HepG2 (cell line): ENCODE measurements at regions not wholly inside any gene's neighbourhood (a gene's known extent, or its start where the extent isn't known, plus 50 kb on each side); places are given as distances from the start of the nearest gene placed in this dataset.

Experiments
- ATAC-seq: fragments of 200-7000 bp; cut with Tn5 transposase; 3 replicates; pipeline ENCODE4 v1.9.1; 2020; ENCODE audit warnings: mild to moderate bottlenecking, moderate library complexity
- BruUV-seq: library from RNA; stranded (reverse); fragments of 400-500 nt; replicated peaks from 2 replicates; lab custom pipeline; 2021; lab: Mats Ljungman, UMichigan
- CTCF ChIA-PET: fragments of 300-600 bp; formaldehyde crosslinking; extraction: SDS; loops from one replicate; lab custom pipeline; 2021; ENCODE audit warnings: low total read pairs, inconsistent platforms, low intra/inter-chr PET ratio; lab: Yijun Ruan, JAX
- POLR2A ChIA-PET: fragments of 350-600 bp; sonication (Branson Sonifier 250); formaldehyde crosslinking; loops from one replicate; lab custom pipeline; 2020; ENCODE audit warnings: antibody characterized with exemption, inconsistent platforms; lab: Yijun Ruan, JAX
- DNase-seq: peaks from one replicate; pipeline ENCODE4 v3.0.0-alpha.2; 2015; ENCODE audit warnings: low spot score
- FAIRE-seq: peaks from 3 replicates; lab custom pipeline; 2011; peaks lifted over from hg19 to GRCh38; lab: Jason Lieb, UNC
- H2AFZ ChIP-seq: one replicate; pipeline ENCODE4 v1.6.1; 2011; ENCODE audit warnings: low read length, inconsistent platforms
- H3K27ac ChIP-seq: fragments of 300-600 bp; 3 replicates; pipeline ENCODE4 v1.8.0; 2011; ENCODE audit warnings: mixed run types, mild to moderate bottlenecking, mixed read lengths, low read length, inconsistent platforms; ENCODE audit not compliant: insufficient read depth; ENCODE audit errors: extremely low read length
- H3K27me3 ChIP-seq, 2 experiments: fragments of 200-600 bp in 1 of 2; 2 replicates in 1 of 2; 3 replicates in 1 of 2; pipeline versions ENCODE4 v1.6.0 to v1.8.0; 2011; ENCODE audit warnings: low read length in 2 of 2, mild to moderate bottlenecking in 2 of 2, moderate library complexity in 2 of 2, inconsistent platforms in 1 of 2; ENCODE audit not compliant: insufficient read depth in 2 of 2, control insufficient read depth in 1 of 2
- H3K36me3 ChIP-seq, 2 experiments: fragments of 200-600 bp in 1 of 2; replicated peaks in 1 of 2; 2 replicates in 1 of 2; 3 replicates in 1 of 2; pipeline versions ENCODE4 v1.5.1 to v1.8.0; 2011; ENCODE audit warnings: low read length in 2 of 2, inconsistent platforms in 1 of 2; ENCODE audit not compliant: insufficient read depth in 2 of 2, control insufficient read depth in 1 of 2
- H3K4me1 ChIP-seq: 2 replicates; pipeline ENCODE4 v1.5.1; 2012; ENCODE audit warnings: low read length, inconsistent platforms; ENCODE audit not compliant: insufficient read depth
- H3K4me2 ChIP-seq: 2 replicates; pipeline ENCODE4 v1.6.0; 2011; ENCODE audit warnings: low read depth, low read length, inconsistent platforms
- H3K4me3 ChIP-seq, 3 experiments: fragments of 200-600 bp in 1 of 3; sonication (generic), shearing (Covaris generic) in 1 of 3; replicated peaks in 1 of 3; 2 replicates each; pipeline ENCODE4 v1.5.1; 2011 to 2016; ENCODE audit warnings: low read length in 3 of 3, inconsistent platforms in 2 of 3, low read depth in 2 of 3, mild to moderate bottlenecking in 2 of 3, control low read depth in 1 of 3, mixed read lengths in 1 of 3; ENCODE audit not compliant: insufficient read depth in 1 of 3
- H3K79me2 ChIP-seq: one replicate; pipeline ENCODE4 v1.6.1; 2011; ENCODE audit warnings: low read length, inconsistent platforms; ENCODE audit not compliant: insufficient read depth
- H3K9ac ChIP-seq: 2 replicates; pipeline ENCODE4 v1.6.0; 2011; ENCODE audit warnings: mild to moderate bottlenecking, low read depth, low read length, inconsistent platforms; ENCODE audit not compliant: insufficient read depth
- H3K9me3 ChIP-seq: 2 replicates; pipeline ENCODE4 v1.5.1; 2012; ENCODE audit warnings: mild to moderate bottlenecking, low read length
- H4K20me1 ChIP-seq: 2 replicates; pipeline ENCODE4 v1.6.0; 2011; ENCODE audit warnings: inconsistent platforms, mild to moderate bottlenecking, low read length, moderate library complexity; ENCODE audit not compliant: insufficient read depth
- HDAC6 ChIP-seq: fragments of 200-600 bp; sonication (generic); IDR thresholded peaks from 2 replicates; pipeline ENCODE4 v1.7.0; 2017; ENCODE audit warnings: mild to moderate bottlenecking, antibody characterized with exemption, low read length, low read depth
- HMGXB3 ChIP-seq: sonication (generic); formaldehyde crosslinking; IDR thresholded peaks from 2 replicates; pipeline ENCODE4 v1.4.0; 2020; ENCODE audit warnings: missing genetic modification reagents, borderline replicate concordance
- HOXA5 ChIP-seq: sonication (generic); formaldehyde crosslinking; IDR thresholded peaks from 2 replicates; pipeline ENCODE4 v1.4.0; 2020; ENCODE audit warnings: missing genetic modification reagents
- SIX1 ChIP-seq: sonication (generic); formaldehyde crosslinking; IDR thresholded peaks from 2 replicates; pipeline ENCODE4 v1.4.0; 2020; ENCODE audit warnings: missing genetic modification reagents, borderline replicate concordance
- SPEN ChIP-seq: sonication (generic); formaldehyde crosslinking; IDR thresholded peaks from 2 replicates; pipeline ENCODE4 v1.5.1; 2020; ENCODE audit warnings: low read depth, mild to moderate bottlenecking, missing genetic modification reagents
- TRIM24 ChIP-seq: sonication (generic); formaldehyde crosslinking; IDR thresholded peaks from 2 replicates; pipeline ENCODE4 v1.8.0; 2022; ENCODE audit warnings: mild to moderate bottlenecking, missing genetic modification reagents
- ZNF350 ChIP-seq: sonication (generic); formaldehyde crosslinking; IDR thresholded peaks from 2 replicates; pipeline ENCODE4 v1.4.0; 2020; ENCODE audit warnings: mild to moderate bottlenecking, low read depth, missing genetic modification reagents, borderline replicate concordance
- WGBS: methylation state at CpG from one replicate; pipeline ENCODE4 v1.1.6; 2017; ENCODE audit warnings: low lambda C conversion rate; 5-methylcytosine and 5-hydroxymethylcytosine counted together
- in situ Hi-C: cut with HindIII; loops from 2 replicates; pipeline ENCODE4 v1.10.0; 2017; ENCODE audit warnings: low pct_unique_long_range_greater_than_20kb; ENCODE audit not compliant: extremely low pct_ligation_motif_present
- intact Hi-C: fragments of 100-400 bp; cut with micrococcal nuclease; formaldehyde crosslinking; loops from one replicate; pipeline ENCODE4 v1.10.0; 2022; ENCODE audit not compliant: unreplicated experiment

GRCh38 chr16:49075709-49076108, 205.9 kb downstream of the CBLN1 start:
- Histone ChIP-seq H3K4me2 (no peak overlapping the region), H3K4me1 (no peaks in the 10 kb centered on the region), H3K27me3 (no peaks in the 10 kb centered on the region), H2AFZ (no peak overlapping the region), H3K9ac (no peak overlapping the region), H3K4me3 (no peak overlapping the region), H3K36me3 (no peaks in the 10 kb centered on the region), H4K20me1 (no peaks in the 10 kb centered on the region), H3K9me3 (peaks cover 20% of the 10 kb centered on the region), H3K79me2 (no peaks in the 10 kb centered on the region), H3K27ac (no peak overlapping the region)
- CTCF ChIA-PET, result no interaction called here
- TF ChIP-seq SPEN (CRISPR knock-in tag) (no peak), HOXA5 (CRISPR knock-in tag) (no peak), HDAC6 (no peak), ZNF350 (no peak), SIX1 (CRISPR knock-in tag) (no peak), TRIM24 (CRISPR knock-in tag) (no peak), HMGXB3 (no peak)
- intact Hi-C loops, result no loop called here
- in situ Hi-C loops, result no loop called here
- no TSS peak for BruUV-seq
- no peak for DNase-seq
- no peak for ATAC-seq
- WGBS, result 35% methylated on average over 3 of the region's 3 CpGs
- no peak for FAIRE-seq
- POLR2A ChIA-PET, result no interaction called here
